ENCODE measurements at regions not wholly inside any gene's neighbourhood (a gene's known extent, or its start where the extent isn't known, plus 50 kb on each side); places are given as distances from the start of the nearest gene placed in this dataset.

GRCh38 chr19:28823338-28823961 is 389.5 kb downstream of the UQCRFS1 start:
- Histone ChIP-seq H3K4me2 (ENCODE audit: control insufficient read depth, insufficient read depth) (no peak overlapping the region), H3K9me3 (replicated peaks; ENCODE audit: control insufficient read depth, insufficient read depth, low read length) (no peaks in the 10 kb centered on the region; the same call in 2 of the 3 replicates), H3K36me3 (ENCODE audit: control insufficient read depth in 2 of 2, insufficient read depth in 2 of 2, low read length in 1 of 2) (no peaks in the 10 kb centered on the region), H3K27me3 (replicated peaks in 1 of 2; ENCODE audit: control insufficient read depth in 2 of 2, insufficient read depth in 2 of 2, low read length in 1 of 2) (no peaks in the 10 kb centered on the region), H3K4me3 (no peak overlapping the region), H3K79me2 (ENCODE audit: control insufficient read depth, insufficient read depth, low read length) (no peaks in the 10 kb centered on the region), H3K27ac (ENCODE audit: control insufficient read depth, insufficient read depth) (no peak overlapping the region), H3K4me1 (ENCODE audit: control insufficient read depth, insufficient read depth, low read length) (no peaks in the 10 kb centered on the region), H2AFZ (ENCODE audit: control insufficient read depth, low read depth, low read length) (no peak overlapping the region), H3K9ac (ENCODE audit: control insufficient read depth, insufficient read depth, low read length) (no peak overlapping the region), H4K20me1 (ENCODE audit: control insufficient read depth, insufficient read depth) (no peaks in the 10 kb centered on the region)
- ChIA-PET POLR2A (no interaction called here), SMC1A (ENCODE audit: uncharacterized antibody, unreplicated experiment) (no interaction called here), CTCF (no interaction called here), RAD21 (ENCODE audit: unreplicated experiment) (no interaction called here)
- FAIRE-seq (no peak), DNase-seq (ENCODE audit: low read depth, low spot score) (no peak), ATAC-seq (no peak)
- in situ Hi-C loops (cut with MboI) (no loop called here), intact Hi-C loops (cut with micrococcal nuclease; ENCODE audit: unreplicated experiment) (no loop called here)
- WGBS (ENCODE audit: insufficient coverage, insufficient replicate concordance, low lambda C conversion rate, missing lambda C conversion rate): 15% methylated on average over 11 of the region's 11 CpGs
- TF ChIP-seq SMAD5 (IDR thresholded peaks at IDR 0.05; ENCODE audit: low read depth) (no peak), PAX5 (IDR thresholded peaks at IDR 0.05; ENCODE audit: borderline replicate concordance, low read depth, low read length) (no peak)
- TF ChIP-seq, protein P1, sequence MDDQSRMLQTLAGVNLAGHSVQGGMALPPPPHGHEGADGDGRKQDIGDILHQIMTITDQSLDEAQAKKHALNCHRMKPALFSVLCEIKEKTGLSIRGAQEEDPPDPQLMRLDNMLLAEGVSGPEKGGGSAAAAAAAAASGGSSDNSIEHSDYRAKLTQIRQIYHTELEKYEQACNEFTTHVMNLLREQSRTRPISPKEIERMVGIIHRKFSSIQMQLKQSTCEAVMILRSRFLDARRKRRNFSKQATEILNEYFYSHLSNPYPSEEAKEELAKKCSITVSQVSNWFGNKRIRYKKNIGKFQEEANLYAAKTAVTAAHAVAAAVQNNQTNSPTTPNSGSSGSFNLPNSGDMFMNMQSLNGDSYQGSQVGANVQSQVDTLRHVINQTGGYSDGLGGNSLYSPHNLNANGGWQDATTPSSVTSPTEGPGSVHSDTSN (IDR thresholded peaks at IDR 0.05; ENCODE audit: insufficient replicate concordance, low read depth, low read length): no peak
- no TSS peak for BruUV-seq (replicated peaks)

GRCh38 chr19:28820289-28820688 is 392.7 kb downstream of the UQCRFS1 start:
- SMC1A ChIA-PET (ENCODE audit: uncharacterized antibody, unreplicated experiment): no interaction called here
- Histone ChIP-seq H3K4me1 (ENCODE audit: control insufficient read depth, insufficient read depth, low read length) (no peaks in the 10 kb centered on the region), H3K4me3 (no peak overlapping the region), H3K9ac (ENCODE audit: control insufficient read depth, insufficient read depth, low read length) (no peak overlapping the region), H2AFZ (ENCODE audit: control insufficient read depth, low read depth, low read length) (no peak overlapping the region), H3K27me3 (replicated peaks in 1 of 2; ENCODE audit: control insufficient read depth in 2 of 2, insufficient read depth in 2 of 2, low read length in 1 of 2) (no peaks in the 10 kb centered on the region), H3K79me2 (ENCODE audit: control insufficient read depth, insufficient read depth, low read length) (no peaks in the 10 kb centered on the region), H4K20me1 (ENCODE audit: control insufficient read depth, insufficient read depth) (no peaks in the 10 kb centered on the region), H3K27ac (ENCODE audit: control insufficient read depth, insufficient read depth) (no peak overlapping the region), H3K36me3 (ENCODE audit: control insufficient read depth in 2 of 2, insufficient read depth in 2 of 2, low read length in 1 of 2) (no peaks in the 10 kb centered on the region), H3K4me2 (ENCODE audit: control insufficient read depth, insufficient read depth) (no peak overlapping the region), H3K9me3 (replicated peaks; ENCODE audit: control insufficient read depth, insufficient read depth, low read length) (no peaks in the 10 kb centered on the region; the same call in 2 of the 3 replicates)
- FAIRE-seq (no peak), DNase-seq (ENCODE audit: low read depth, low spot score) (no peak), ATAC-seq (no peak)
- 0% methylated on average over 2 of the region's 2 CpGs for WGBS (ENCODE audit: insufficient coverage, insufficient replicate concordance, low lambda C conversion rate, missing lambda C conversion rate)
- CTCF ChIA-PET: no interaction called here
- RAD21 ChIA-PET (ENCODE audit: unreplicated experiment): no interaction called here
- intact Hi-C loops (cut with micrococcal nuclease; ENCODE audit: unreplicated experiment) (no loop called here), in situ Hi-C loops (cut with MboI) (no loop called here)
- POLR2A ChIA-PET: no interaction called here
- TF ChIP-seq SIX5 (IDR thresholded peaks at IDR 0.05; ENCODE audit: low read depth, low read length, severe bottlenecking) (no peak), TCF3 (IDR thresholded peaks at IDR 0.05; ENCODE audit: borderline replicate concordance, insufficient read depth, low read depth, low read length) (no peak), RFX5 (IDR thresholded peaks at IDR 0.05; ENCODE audit: low read depth, low read length) (no peak), SREBF1 (IDR thresholded peaks at IDR 0.05; ENCODE audit: low read length) (no peak), SRF (IDR thresholded peaks at IDR 0.05; ENCODE audit: low read depth in 2 of 2, low read length in 2 of 2) (no peak), MAX (IDR thresholded peaks at IDR 0.05; ENCODE audit: low read depth, low read length) (no peak), SIN3A (IDR thresholded peaks at IDR 0.05; ENCODE audit: low read depth, low read length) (no peak), SREBF2 (IDR thresholded peaks at IDR 0.05; ENCODE audit: low read length) (no peak)
- TF ChIP-seq, protein P2, sequence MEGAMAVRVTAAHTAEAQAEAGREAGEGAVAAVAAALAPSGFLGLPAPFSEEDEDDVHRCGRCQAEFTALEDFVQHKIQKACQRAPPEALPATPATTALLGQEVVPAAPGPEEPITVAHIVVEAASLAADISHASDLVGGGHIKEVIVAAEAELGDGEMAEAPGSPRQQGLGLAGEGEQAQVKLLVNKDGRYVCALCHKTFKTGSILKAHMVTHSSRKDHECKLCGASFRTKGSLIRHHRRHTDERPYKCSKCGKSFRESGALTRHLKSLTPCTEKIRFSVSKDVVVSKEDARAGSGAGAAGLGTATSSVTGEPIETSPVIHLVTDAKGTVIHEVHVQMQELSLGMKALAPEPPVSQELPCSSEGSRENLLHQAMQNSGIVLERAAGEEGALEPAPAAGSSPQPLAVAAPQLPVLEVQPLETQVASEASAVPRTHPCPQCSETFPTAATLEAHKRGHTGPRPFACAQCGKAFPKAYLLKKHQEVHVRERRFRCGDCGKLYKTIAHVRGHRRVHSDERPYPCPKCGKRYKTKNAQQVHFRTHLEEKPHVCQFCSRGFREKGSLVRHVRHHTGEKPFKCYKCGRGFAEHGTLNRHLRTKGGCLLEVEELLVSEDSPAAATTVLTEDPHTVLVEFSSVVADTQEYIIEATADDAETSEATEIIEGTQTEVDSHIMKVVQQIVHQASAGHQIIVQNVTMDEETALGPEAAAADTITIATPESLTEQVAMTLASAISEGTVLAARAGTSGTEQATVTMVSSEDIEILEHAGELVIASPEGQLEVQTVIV (IDR thresholded peaks at IDR 0.05; ENCODE audit: borderline replicate concordance, partially characterized antibody): no peak
- BruUV-seq (replicated peaks): no TSS peak
